Ovary (tissue), 3 donors: ENCODE measurements at regions not wholly inside any gene's neighbourhood (a gene's known extent, or its start where the extent isn't known, plus 50 kb on each side); places are given as distances from the start of the nearest gene placed in this dataset.

Experiments
- POLR2A ChIP-seq: fragments of 450-650 bp; IDR thresholded peaks from one replicate; pipeline ENCODE4 v1.6.1; 2017; ENCODE audit warnings: antibody characterized with exemption, mild to moderate bottlenecking, moderate library complexity
- TF ChIP-seq, protein P1 (sequence below), 3 donors: fragments of 450-650 bp in 2 of 3; fragments of 200-600 bp in 1 of 3; IDR thresholded peaks; one replicate each; pipeline versions ENCODE4 v1.5.1 to v1.8.0; 2016 to 2022; ENCODE audit warnings: antibody characterized with exemption in 3 of 3, mild to moderate bottlenecking in 1 of 3
- donor health status: DM: no; HTN: no; CAD: no.

DNA sequence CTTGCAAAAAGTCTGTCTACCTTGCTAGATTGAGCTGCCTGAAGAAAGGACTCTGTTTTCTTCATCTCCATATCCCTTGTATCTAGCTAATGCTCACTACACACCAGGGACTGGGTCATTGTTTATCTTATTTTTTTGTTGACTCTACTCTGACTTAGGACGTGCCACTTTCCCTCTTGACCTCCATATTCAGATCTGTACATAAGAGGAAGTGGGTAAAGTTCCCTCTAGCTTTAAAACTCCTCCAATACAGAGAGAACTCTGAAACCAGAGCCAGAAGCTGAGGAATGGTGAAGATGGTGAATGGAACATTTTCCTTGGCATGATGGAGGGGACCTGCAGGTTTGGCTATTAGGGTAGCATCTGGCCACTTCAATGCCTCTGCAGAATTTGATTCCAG lies 2026.1 kb upstream of the TENM3 start:
- TF ChIP-seq POLR2A, result no peak
- TF ChIP-seq, protein P1, sequence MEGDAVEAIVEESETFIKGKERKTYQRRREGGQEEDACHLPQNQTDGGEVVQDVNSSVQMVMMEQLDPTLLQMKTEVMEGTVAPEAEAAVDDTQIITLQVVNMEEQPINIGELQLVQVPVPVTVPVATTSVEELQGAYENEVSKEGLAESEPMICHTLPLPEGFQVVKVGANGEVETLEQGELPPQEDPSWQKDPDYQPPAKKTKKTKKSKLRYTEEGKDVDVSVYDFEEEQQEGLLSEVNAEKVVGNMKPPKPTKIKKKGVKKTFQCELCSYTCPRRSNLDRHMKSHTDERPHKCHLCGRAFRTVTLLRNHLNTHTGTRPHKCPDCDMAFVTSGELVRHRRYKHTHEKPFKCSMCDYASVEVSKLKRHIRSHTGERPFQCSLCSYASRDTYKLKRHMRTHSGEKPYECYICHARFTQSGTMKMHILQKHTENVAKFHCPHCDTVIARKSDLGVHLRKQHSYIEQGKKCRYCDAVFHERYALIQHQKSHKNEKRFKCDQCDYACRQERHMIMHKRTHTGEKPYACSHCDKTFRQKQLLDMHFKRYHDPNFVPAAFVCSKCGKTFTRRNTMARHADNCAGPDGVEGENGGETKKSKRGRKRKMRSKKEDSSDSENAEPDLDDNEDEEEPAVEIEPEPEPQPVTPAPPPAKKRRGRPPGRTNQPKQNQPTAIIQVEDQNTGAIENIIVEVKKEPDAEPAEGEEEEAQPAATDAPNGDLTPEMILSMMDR (IDR thresholded peaks at IDR 0.05), result no peak
